DND-41 (cell line): ENCODE measurements at regions not wholly inside any gene's neighbourhood (a gene's known extent, or its start where the extent isn't known, plus 50 kb on each side); places are given as distances from the start of the nearest gene placed in this dataset.

Experiments used
- ATAC-seq: fragments of 200-7000 bp; cut with Tn5 transposase; 3 replicates; pipeline ENCODE4 v1.9.1; 2021; ENCODE audit warnings: low read depth; ENCODE audit not compliant: insufficient read depth
- DNase-seq: peaks from one replicate; pipeline ENCODE4 v3.0.0-alpha.2; 2020
- H2AFZ ChIP-seq: 2 replicates; pipeline ENCODE4 v1.6.0; 2012; ENCODE audit warnings: low read depth, low read length
- H3K27ac ChIP-seq: 2 replicates; pipeline ENCODE4 v1.5.1; 2012; ENCODE audit warnings: low read length, inconsistent platforms
- H3K27me3 ChIP-seq: fragments of 200-600 bp; sonication (generic); 2 replicates; pipeline ENCODE4 v1.6.0; 2012; ENCODE audit warnings: low read length, mild to moderate bottlenecking, inconsistent platforms; ENCODE audit not compliant: insufficient read depth, poor library complexity
- H3K36me3 ChIP-seq: 2 replicates; pipeline ENCODE4 v1.5.1; 2012; ENCODE audit warnings: low read length, inconsistent platforms; ENCODE audit not compliant: insufficient read depth
- H3K4me1 ChIP-seq: 2 replicates; pipeline ENCODE4 v1.5.1; 2012; ENCODE audit warnings: mild to moderate bottlenecking, low read length; ENCODE audit not compliant: insufficient read depth
- H3K4me2 ChIP-seq: 2 replicates; pipeline ENCODE4 v1.6.0; 2012; ENCODE audit warnings: mild to moderate bottlenecking, moderate library complexity, low read length, inconsistent platforms; ENCODE audit not compliant: insufficient read depth
- H3K4me3 ChIP-seq, 2 experiments: fragments of 200-600 bp in 1 of 2; shearing (Covaris generic) in 1 of 2; 2 replicates each; pipeline ENCODE4 v1.5.1; 2012 to 2016; ENCODE audit warnings: inconsistent platforms in 2 of 2, low read length in 2 of 2, mild to moderate bottlenecking in 2 of 2, low read depth in 1 of 2, moderate library complexity in 1 of 2
- H3K79me2 ChIP-seq: 2 replicates; pipeline ENCODE4 v1.6.0; 2012; ENCODE audit warnings: low read length, inconsistent platforms; ENCODE audit not compliant: insufficient read depth
- H3K9ac ChIP-seq: 2 replicates; pipeline ENCODE4 v1.6.0; 2012; ENCODE audit warnings: low read depth, mild to moderate bottlenecking, inconsistent platforms, low read length, moderate library complexity
- H3K9me3 ChIP-seq: 2 replicates; pipeline ENCODE4 v1.5.1; 2012; ENCODE audit warnings: low read length, moderate library complexity, mild to moderate bottlenecking, inconsistent platforms; ENCODE audit not compliant: insufficient read depth, severe bottlenecking
- H4K20me1 ChIP-seq: 2 replicates; pipeline ENCODE4 v1.6.0; 2012; ENCODE audit warnings: low read length; ENCODE audit not compliant: insufficient read depth
- CTCF ChIP-seq: IDR thresholded peaks from 2 replicates; pipeline ENCODE4 v1.5.1; 2012; ENCODE audit warnings: borderline replicate concordance, low read length, moderate library complexity, mild to moderate bottlenecking; ENCODE audit not compliant: poor library complexity, severe bottlenecking; ENCODE audit errors: extremely low read depth
- EZH2 ChIP-seq: IDR thresholded peaks from 3 replicates; pipeline ENCODE4 v1.6.1; 2012; ENCODE audit warnings: borderline replicate concordance, low read depth, mild to moderate bottlenecking, moderate library complexity, low read length, inconsistent platforms; ENCODE audit not compliant: severe bottlenecking

DNA sequence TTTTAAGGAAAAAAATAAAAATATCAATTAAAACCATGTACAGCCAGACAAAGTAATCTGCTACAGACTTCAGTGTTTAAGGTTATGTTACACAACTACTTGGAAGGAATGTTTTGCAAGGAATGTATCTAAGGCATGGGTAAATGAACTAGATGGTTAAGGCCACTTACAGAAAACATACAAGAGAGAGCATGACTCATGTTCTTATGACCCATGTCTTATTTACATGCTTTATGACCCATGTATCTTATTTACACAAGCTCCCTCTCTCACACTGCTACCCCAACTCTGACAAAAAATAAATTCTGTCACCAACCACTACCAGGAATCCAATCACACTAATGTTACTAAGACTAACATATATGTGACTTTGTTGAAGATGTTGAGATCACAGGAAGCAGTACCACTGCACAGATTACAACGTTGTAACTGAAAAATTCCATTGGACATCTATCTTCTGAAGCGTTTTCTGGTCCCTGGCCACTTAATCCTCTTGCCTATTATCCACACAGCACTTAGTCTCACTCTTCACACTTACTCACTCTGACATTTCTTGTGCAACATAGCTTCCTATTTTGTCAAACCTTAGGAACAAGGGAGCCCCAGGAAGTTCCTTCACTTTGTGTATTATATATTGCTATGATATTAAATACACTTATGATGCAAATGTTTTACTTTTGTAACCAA is 1630.1 kb upstream of the C9orf72 start:
- no peak overlapping the region for H2AFZ ChIP-seq
- no peaks in the 10 kb centered on the region for H3K4me1 ChIP-seq
- H3K9ac ChIP-seq, result no peak overlapping the region
- H3K4me3 ChIP-seq, result no peak overlapping the region
- no peaks in the 10 kb centered on the region for H3K27me3 ChIP-seq
- no peak for ATAC-seq
- TF ChIP-seq EZH2 (no peak), CTCF (no peak)
- H3K27ac ChIP-seq, result no peak overlapping the region
- H3K36me3 ChIP-seq, result no peaks in the 10 kb centered on the region
- H3K4me2 ChIP-seq, result no peak overlapping the region
- no peaks in the 10 kb centered on the region for H3K79me2 ChIP-seq
- H3K9me3 ChIP-seq, result no peaks in the 10 kb centered on the region
- no peak for DNase-seq
- no peaks in the 10 kb centered on the region for H4K20me1 ChIP-seq

- no peaks in the 10 kb centered on the region for H4K20me1 ChIP-seq
- no peaks in the 10 kb centered on the region for H3K4me1 ChIP-seq
- H3K4me2 ChIP-seq, result no peak overlapping the region
- no peaks in the 10 kb centered on the region for H3K27me3 ChIP-seq
- TF ChIP-seq CTCF, result no peak
- TF ChIP-seq EZH2, result no peak
- H3K79me2 ChIP-seq, result no peaks in the 10 kb centered on the region
- H3K27ac ChIP-seq, result no peak overlapping the region
- no peak overlapping the region for H2AFZ ChIP-seq
- DNase-seq (no peak), ATAC-seq (no peak)
- no peaks in the 10 kb centered on the region for H3K9me3 ChIP-seq
- H3K9ac ChIP-seq, result no peak overlapping the region
- no peak overlapping the region for H3K4me3 ChIP-seq
- no peaks in the 10 kb centered on the region for H3K36me3 ChIP-seq
These were observed 1635.4 kb upstream of the C9orf72 start for GRCh38 chr9:29208670-29209069.

GRCh38 chr9:29209748-29210291 is 1636.5 kb upstream of the C9orf72 start:
- no peak for DNase-seq
- no peak overlapping the region for H3K9ac ChIP-seq
- no peaks in the 10 kb centered on the region for H3K79me2 ChIP-seq
- H3K27ac ChIP-seq, result no peak overlapping the region
- no peak overlapping the region for H2AFZ ChIP-seq
- ATAC-seq, result no peak
- H4K20me1 ChIP-seq, result no peaks in the 10 kb centered on the region
- no peaks in the 10 kb centered on the region for H3K9me3 ChIP-seq
- no peaks in the 10 kb centered on the region for H3K36me3 ChIP-seq
- no peak overlapping the region for H3K4me2 ChIP-seq
- H3K4me1 ChIP-seq, result no peaks in the 10 kb centered on the region
- TF ChIP-seq EZH2 (no peak), CTCF (no peak)
- no peak overlapping the region for H3K4me3 ChIP-seq
- H3K27me3 ChIP-seq, result no peaks in the 10 kb centered on the region
